ENCODE measurements at regions not wholly inside any gene's neighbourhood (a gene's known extent, or its start where the extent isn't known, plus 50 kb on each side); places are given as distances from the start of the nearest gene placed in this dataset.

DNA sequence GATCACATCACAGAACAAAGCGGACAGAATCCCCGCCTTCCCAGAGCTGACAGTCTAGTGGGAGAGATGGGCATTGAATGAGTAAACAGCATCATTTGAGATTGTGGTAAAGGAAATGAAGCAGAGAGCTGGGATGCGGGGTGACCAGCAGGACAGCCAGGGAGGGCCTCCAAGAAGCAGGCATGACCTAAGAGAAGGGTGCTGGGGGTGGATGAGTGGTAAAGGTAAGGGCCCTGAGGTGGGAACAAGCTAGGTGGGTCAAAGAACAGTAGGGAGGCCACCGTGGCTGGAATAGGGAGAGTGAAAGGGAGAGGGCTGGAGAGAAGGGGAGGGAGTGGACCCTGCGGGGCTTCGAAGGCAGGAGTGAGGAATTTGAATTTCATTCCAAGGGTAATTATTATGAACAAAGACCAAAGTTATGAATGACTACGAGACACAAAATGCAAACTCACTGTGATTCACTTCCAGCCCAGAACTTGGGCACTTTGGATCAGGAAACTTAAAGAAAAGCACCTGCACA is 61.4 kb downstream of the CEBPB start:
- ChIA-PET CTCF (no interaction called here), POLR2A (no interaction called here)
- Histone ChIP-seq H3K36me3 (ENCODE audit: control insufficient read depth in 2 of 3, insufficient read depth in 3 of 3, low read length in 3 of 3) (no peaks in the 10 kb centered on the region), H3K9me3 (ENCODE audit: control insufficient read depth in 2 of 3, low read length in 3 of 3) (no peaks in the 10 kb centered on the region), H3K4me1 (ENCODE audit: control insufficient read depth in 2 of 2, insufficient read depth in 2 of 2, low read length in 2 of 2) (no peaks in the 10 kb centered on the region), H3K27me3 (ENCODE audit: control insufficient read depth in 2 of 2, insufficient read depth in 2 of 2, low read length in 2 of 2) (no peaks in the 10 kb centered on the region), H3K4me3 (ENCODE audit: low read length) (no peak overlapping the region), H3K27ac (ENCODE audit: low read depth, low read length) (no peak overlapping the region)
- Mint-ChIP-seq H3K4me1 (peaks cover 0 to 3% (median 0%) of the 10 kb centered on the region in 7 donors), H3K27me3 (peaks cover 0 to 16% (median 4%) of the 10 kb centered on the region in 5 donors), H3K4me3 (no peak overlapping the region), H3K36me3 (no peaks in the 10 kb centered on the region), H3K27ac (peak overlapping the region in 1 of 9 donors; percentile 7), H3K9me3 (no peaks in the 10 kb centered on the region)
- intact Hi-C loops (cut with micrococcal nuclease) = no loop called here
- ATAC-seq = no peak
- DNase-seq = no peak

DNA sequence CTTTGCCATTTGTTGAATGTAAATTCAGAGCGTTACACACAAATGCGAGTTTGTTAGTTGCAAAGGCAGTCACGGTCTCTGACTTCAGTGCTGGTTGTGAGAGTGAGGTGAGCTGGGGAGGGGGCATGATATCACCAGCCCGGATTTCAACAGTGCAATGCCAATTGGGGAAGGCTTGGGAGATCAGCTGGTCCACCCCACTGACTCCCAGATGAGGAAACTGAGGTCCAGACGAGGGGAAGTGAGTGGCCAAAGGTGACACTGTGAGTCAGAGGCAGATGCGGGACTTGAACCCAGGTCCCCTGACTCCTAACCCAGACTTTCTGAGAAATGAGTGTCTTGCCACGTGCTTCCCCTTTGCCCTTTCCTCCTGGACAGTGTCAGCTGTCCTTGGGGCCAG is 62.1 kb downstream of the CEBPB start:
- Histone ChIP-seq H3K9me3 (ENCODE audit: control insufficient read depth in 2 of 3, low read length in 3 of 3) (no peaks in the 10 kb centered on the region), H3K27ac (ENCODE audit: low read depth, low read length) (no peak overlapping the region), H3K36me3 (ENCODE audit: control insufficient read depth in 2 of 3, insufficient read depth in 3 of 3, low read length in 3 of 3) (no peaks in the 10 kb centered on the region), H3K4me1 (ENCODE audit: control insufficient read depth in 2 of 2, insufficient read depth in 2 of 2, low read length in 2 of 2) (no peaks in the 10 kb centered on the region), H3K4me3 (ENCODE audit: low read length) (no peak overlapping the region), H3K27me3 (ENCODE audit: control insufficient read depth in 2 of 2, insufficient read depth in 2 of 2, low read length in 2 of 2) (no peaks in the 10 kb centered on the region)
- Mint-ChIP-seq H3K9me3 (no peaks in the 10 kb centered on the region), H3K27me3 (peaks cover 0 to 16% (median 4%) of the 10 kb centered on the region in 5 donors), H3K4me1 (peaks cover 0 to 3% (median 0%) of the 10 kb centered on the region in 7 donors), H3K36me3 (peaks cover 0 to 3% (median 0%) of the 10 kb centered on the region in 5 donors), H3K4me3 (no peak overlapping the region), H3K27ac (no peak overlapping the region)
- intact Hi-C loops (cut with micrococcal nuclease) = no loop called here
- ChIA-PET POLR2A (no interaction called here), CTCF (no interaction called here)
- ATAC-seq (no peak), DNase-seq (no peak)

DNA sequence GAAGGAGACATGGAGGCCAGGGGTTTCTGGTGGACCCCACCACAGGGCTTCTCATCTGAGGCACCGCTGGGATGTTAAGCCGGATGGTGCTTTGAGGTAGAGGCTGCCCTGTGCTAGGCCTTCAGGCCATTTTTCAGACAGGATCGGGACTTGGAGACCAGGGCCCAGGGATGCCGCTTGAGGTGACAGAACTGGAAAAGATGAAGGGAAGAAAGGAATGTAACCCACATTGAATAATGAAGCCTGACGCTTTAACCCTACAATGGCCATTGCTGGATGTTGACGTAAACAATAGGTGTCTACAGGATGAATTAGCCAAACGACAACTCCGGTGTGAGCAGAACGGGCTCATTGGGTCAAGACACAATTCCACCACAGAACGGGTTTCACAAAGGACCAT is 62.5 kb downstream of the CEBPB start:
- Mint-ChIP-seq H3K4me1 (peaks cover 0 to 3% (median 0%) of the 10 kb centered on the region in 7 donors), H3K36me3 (peaks cover 0 to 5% (median 0%) of the 10 kb centered on the region in 5 donors), H3K27ac (no peak overlapping the region), H3K27me3 (peaks cover 0 to 16% (median 4%) of the 10 kb centered on the region in 5 donors), H3K9me3 (no peaks in the 10 kb centered on the region), H3K4me3 (no peak overlapping the region)
- intact Hi-C loops (cut with micrococcal nuclease) = no loop called here
- Histone ChIP-seq H3K36me3 (ENCODE audit: control insufficient read depth in 2 of 3, insufficient read depth in 3 of 3, low read length in 3 of 3) (no peaks in the 10 kb centered on the region), H3K27ac (ENCODE audit: low read depth, low read length) (no peak overlapping the region), H3K9me3 (ENCODE audit: control insufficient read depth in 2 of 3, low read length in 3 of 3) (no peaks in the 10 kb centered on the region), H3K4me3 (ENCODE audit: low read length) (no peak overlapping the region), H3K27me3 (ENCODE audit: control insufficient read depth in 2 of 2, insufficient read depth in 2 of 2, low read length in 2 of 2) (no peaks in the 10 kb centered on the region), H3K4me1 (ENCODE audit: control insufficient read depth in 2 of 2, insufficient read depth in 2 of 2, low read length in 2 of 2) (no peaks in the 10 kb centered on the region)
- CTCF ChIA-PET = interaction anchor here (0.9 kb wide), 1 partner anchor 658 kb away, joined by 4 read pairs; no protein-coding TSS in a partner anchor
- DNase-seq (no peak), ATAC-seq (no peak)
- POLR2A ChIA-PET = no interaction called here

DNA sequence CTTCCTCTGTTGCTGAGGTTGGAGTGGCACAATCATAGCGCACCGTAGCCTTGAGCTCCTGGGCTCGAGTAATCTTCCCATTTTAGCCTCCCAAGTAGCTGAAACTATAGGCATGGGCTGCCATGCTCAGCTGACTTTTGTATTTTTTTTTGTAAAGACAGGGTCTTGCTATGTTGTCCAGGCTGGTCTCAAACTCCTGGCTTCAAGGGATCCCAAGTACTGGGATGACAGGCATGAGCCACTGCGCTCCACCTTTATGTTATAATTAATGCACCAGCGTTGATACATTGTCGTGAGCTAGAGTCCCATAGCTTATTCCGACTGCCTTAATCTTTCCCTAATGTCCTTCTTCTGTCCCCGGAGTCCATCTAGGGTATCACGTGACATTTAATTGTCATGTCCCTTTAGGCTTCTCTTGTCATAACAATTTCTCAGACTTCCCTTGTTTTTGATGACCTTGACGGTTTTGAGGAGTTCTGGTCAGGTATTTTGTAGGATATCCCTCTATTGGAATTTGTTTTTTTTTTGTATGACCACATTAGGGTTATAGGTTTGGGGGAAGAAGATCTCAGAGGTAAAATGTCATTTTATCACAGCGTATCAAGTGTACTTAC is 63.9 kb downstream of the CEBPB start:
- ATAC-seq (no peak), DNase-seq (no peak)
- no peak overlapping the region for H3K27ac ChIP-seq (ENCODE audit: low read depth, low read length)
- no peak overlapping the region for H3K4me3 ChIP-seq (ENCODE audit: low read length)
- ChIA-PET POLR2A (no interaction called here), CTCF (no interaction called here)
- intact Hi-C loops (cut with micrococcal nuclease) = no loop called here
- H3K9me3 ChIP-seq (ENCODE audit: control insufficient read depth in 2 of 3, low read length in 3 of 3) = no peaks in the 10 kb centered on the region
- H3K4me1 ChIP-seq (ENCODE audit: control insufficient read depth in 2 of 2, insufficient read depth in 2 of 2, low read length in 2 of 2) = no peaks in the 10 kb centered on the region
- no peaks in the 10 kb centered on the region for H3K27me3 ChIP-seq (ENCODE audit: control insufficient read depth in 2 of 2, insufficient read depth in 2 of 2, low read length in 2 of 2)
- no peaks in the 10 kb centered on the region for H3K36me3 ChIP-seq (ENCODE audit: control insufficient read depth in 2 of 3, insufficient read depth in 3 of 3, low read length in 3 of 3)
- no peak overlapping the region for H3K4me3 Mint-ChIP-seq
- peaks cover 0 to 14% (median 4%) of the 10 kb centered on the region in 5 donors for H3K27me3 Mint-ChIP-seq
- H3K36me3 Mint-ChIP-seq = peaks cover 0 to 5% (median 0%) of the 10 kb centered on the region in 5 donors
- H3K27ac Mint-ChIP-seq = no peak overlapping the region
- peaks cover 0 to 7% (median 0%) of the 10 kb centered on the region in 7 donors for H3K4me1 Mint-ChIP-seq
- peaks cover 0 to 1% (median 0%) of the 10 kb centered on the region in 11 donors for H3K9me3 Mint-ChIP-seq

DNA sequence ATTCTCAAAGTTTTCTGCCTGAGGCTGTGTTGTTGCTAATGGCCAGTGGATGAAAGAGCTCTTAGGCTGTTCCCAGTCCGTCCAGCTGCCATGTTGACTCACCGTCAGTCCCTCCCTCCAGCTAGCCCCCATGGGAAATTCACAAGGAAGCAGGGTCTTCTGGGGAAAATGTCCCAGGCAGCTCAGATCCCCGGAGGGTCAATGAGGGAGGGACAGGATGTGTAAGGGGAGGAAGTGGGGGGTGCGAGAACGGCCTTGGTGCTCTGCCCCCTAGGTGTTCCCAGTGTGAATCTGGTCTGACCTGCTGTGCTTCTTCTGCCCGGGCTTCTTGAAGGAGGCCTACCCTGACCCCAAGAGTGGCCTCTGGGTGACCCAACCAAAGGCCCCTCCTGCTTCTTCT is 65.9 kb downstream of the CEBPB start:
- Histone ChIP-seq H3K27ac (ENCODE audit: low read depth, low read length) (no peak overlapping the region), H3K4me1 (ENCODE audit: control insufficient read depth in 2 of 2, insufficient read depth in 2 of 2, low read length in 2 of 2) (no peaks in the 10 kb centered on the region), H3K36me3 (ENCODE audit: control insufficient read depth in 2 of 3, insufficient read depth in 3 of 3, low read length in 3 of 3) (no peaks in the 10 kb centered on the region), H3K4me3 (ENCODE audit: low read length) (no peak overlapping the region), H3K9me3 (ENCODE audit: control insufficient read depth in 2 of 3, low read length in 3 of 3) (no peaks in the 10 kb centered on the region), H3K27me3 (ENCODE audit: control insufficient read depth in 2 of 2, insufficient read depth in 2 of 2, low read length in 2 of 2) (no peaks in the 10 kb centered on the region)
- H3K36me3 Mint-ChIP-seq = peaks cover 0 to 5% (median 0%) of the 10 kb centered on the region in 5 donors
- ATAC-seq = no peak
- ChIA-PET POLR2A (no interaction called here), CTCF (interaction anchor here (1.5 kb wide), 1 partner anchor 11 kb away, joined by 4 read pairs; no protein-coding TSS in a partner anchor)
- intact Hi-C loops (cut with micrococcal nuclease) = no loop called here
- H3K9me3 Mint-ChIP-seq = peaks cover 0 to 1% (median 0%) of the 10 kb centered on the region in 11 donors
- DNase-seq = no peak
- peaks cover 0 to 20% (median 4%) of the 10 kb centered on the region in 7 donors for H3K4me1 Mint-ChIP-seq
- no peak overlapping the region for H3K4me3 Mint-ChIP-seq
- peaks cover 0 to 14% (median 4%) of the 10 kb centered on the region in 5 donors for H3K27me3 Mint-ChIP-seq
- no peak overlapping the region for H3K27ac Mint-ChIP-seq

DNA sequence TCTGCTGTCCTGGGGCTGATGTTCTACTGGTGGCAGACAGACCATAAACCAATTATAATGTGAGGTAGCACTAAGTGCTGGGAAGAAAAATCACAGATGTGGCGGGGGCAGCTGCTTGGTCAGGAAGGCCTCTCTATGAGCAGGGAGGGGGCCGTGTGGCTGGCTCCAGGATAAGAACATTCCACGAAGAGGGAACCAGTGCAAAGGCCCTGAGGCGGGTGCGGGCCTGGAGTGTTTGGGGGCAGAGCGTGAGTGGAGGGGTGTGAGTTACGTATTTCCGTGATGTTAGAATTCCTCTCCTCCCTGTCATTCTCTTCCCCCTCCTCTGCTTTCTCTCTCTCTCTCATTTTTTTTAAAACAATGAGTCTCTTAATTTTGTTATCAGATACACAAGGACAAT is 67.2 kb downstream of the CEBPB start:
- Histone ChIP-seq H3K36me3 (ENCODE audit: control insufficient read depth in 2 of 3, insufficient read depth in 3 of 3, low read length in 3 of 3) (no peaks in the 10 kb centered on the region), H3K4me3 (ENCODE audit: low read length) (no peak overlapping the region), H3K27ac (ENCODE audit: low read depth, low read length) (no peak overlapping the region), H3K27me3 (ENCODE audit: control insufficient read depth in 2 of 2, insufficient read depth in 2 of 2, low read length in 2 of 2) (no peaks in the 10 kb centered on the region), H3K9me3 (ENCODE audit: control insufficient read depth in 2 of 3, low read length in 3 of 3) (no peaks in the 10 kb centered on the region), H3K4me1 (ENCODE audit: control insufficient read depth in 2 of 2, insufficient read depth in 2 of 2, low read length in 2 of 2) (no peaks in the 10 kb centered on the region)
- CTCF ChIA-PET = no interaction called here
- intact Hi-C loops (cut with micrococcal nuclease) = no loop called here
- peaks cover 0 to 22% (median 4%) of the 10 kb centered on the region in 7 donors for H3K4me1 Mint-ChIP-seq
- peaks cover 0 to 5% (median 0%) of the 10 kb centered on the region in 5 donors for H3K36me3 Mint-ChIP-seq
- peaks cover 0 to 1% (median 0%) of the 10 kb centered on the region in 11 donors for H3K9me3 Mint-ChIP-seq
- DNase-seq (no peak), ATAC-seq (no peak)
- peaks cover 0 to 14% (median 0%) of the 10 kb centered on the region in 5 donors for H3K27me3 Mint-ChIP-seq
- no peak overlapping the region for H3K27ac Mint-ChIP-seq
- no peak overlapping the region for H3K4me3 Mint-ChIP-seq
- POLR2A ChIA-PET = no interaction called here
